SIG-M5 treated with dmso at 0.1 percent for 504 hours (cell line): ENCODE measurements at regions not wholly inside any gene's neighbourhood (a gene's known extent, or its start where the extent isn't known, plus 50 kb on each side); places are given as distances from the start of the nearest gene placed in this dataset.
"Not testable (repeated sequence)": the region's sequence is repeated elsewhere in the genome, so short reads cannot be mapped to it uniquely, and the experiment has no call there.

Experiments
- DNase-seq: peaks from one replicate; lab custom pipeline; 2025; ENCODE audit not compliant: unreplicated experiment; lab: John Stamatoyannopoulos, UW

DNA sequence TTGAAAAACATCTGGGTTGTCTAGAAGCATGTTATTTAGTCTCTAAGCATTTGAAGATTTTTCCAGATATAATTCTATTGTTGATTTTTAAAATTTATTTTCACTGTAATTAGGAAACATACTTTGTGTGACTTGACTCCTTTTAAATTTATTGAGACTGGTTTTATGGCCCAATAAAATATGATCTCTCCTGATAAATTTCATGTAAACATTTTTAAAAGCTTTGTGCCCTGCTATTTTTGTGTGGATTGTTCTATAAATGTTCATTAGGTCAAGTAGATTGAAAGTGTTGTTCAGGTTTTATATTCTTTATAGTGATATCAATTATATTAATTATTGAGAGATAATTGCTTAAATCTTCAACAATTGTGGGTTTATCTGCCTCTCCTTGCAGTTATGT is 105.4 kb downstream of the RFX6 start:
- DNase-seq: no peak

- no peak for DNase-seq
Measured at GRCh38 chr6:116983375-116983774, 106.3 kb downstream of the RFX6 start.

- DNase-seq: no peak
Measured at GRCh38 chr6:116986819-116987218, 109.8 kb downstream of the RFX6 start.

- DNase-seq: no peak
Measured at GRCh38 chr6:116990679-116991078, 113.6 kb downstream of the RFX6 start.

DNA sequence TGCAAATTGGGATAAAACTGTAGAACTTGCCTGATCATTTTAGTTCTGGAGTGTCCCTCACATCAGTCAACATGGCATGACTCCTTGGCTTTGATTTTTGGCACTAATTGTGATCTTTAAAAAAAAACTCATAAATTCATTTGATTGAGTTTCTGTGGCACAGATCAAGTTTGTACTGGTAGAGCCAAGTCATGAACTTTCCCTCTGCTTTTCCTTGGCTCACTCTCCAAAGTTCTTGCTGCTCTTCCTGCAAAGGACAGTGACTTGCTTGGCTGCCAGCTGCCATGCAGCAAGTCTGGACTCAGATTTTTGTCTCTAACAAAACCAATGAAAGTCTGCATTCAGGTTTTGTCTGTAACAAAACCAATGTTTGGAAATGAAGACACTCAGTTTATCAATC is 115.5 kb downstream of the RFX6 start:
- no peak for DNase-seq

DNA sequence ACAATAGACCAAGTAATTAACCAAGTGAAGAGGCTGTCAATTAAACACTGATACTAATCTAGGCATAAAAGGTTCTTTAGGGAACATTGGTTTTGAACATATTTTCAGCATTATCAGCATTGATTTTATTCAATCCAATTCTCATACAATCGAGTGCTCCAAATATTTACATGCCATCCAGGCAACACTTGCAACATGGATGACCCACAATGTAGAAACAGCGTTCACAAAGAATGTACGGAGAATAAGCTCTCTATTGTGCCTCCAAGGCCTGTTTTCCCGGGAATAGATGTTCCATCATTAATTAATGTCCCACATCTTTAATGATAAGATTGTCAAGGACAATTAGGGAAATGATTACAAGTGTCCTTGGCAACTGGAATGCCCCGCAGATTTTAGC is 117.4 kb downstream of the RFX6 start:
- no peak for DNase-seq

DNA sequence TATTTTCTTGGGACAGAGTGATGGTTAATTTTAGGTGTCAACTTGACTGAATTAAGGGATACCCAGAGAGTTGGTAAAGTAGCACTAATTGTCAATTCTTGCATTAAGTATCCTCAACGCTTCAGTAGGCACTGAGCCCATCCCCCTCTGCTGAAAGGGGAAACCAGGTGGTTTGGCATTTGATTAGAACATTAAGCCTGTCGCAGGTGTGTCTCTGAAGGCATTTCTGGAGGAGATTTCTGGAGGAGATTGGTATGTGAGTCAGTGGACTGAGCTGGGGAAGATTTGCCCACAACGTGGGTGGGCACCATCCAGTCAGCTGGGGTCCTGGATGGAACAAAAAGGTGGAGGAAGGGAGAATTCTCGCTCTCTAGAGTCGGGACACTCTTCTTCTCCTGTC is 119.8 kb downstream of the RFX6 start:
- no peak for DNase-seq

GRCh38 chr6:116997496-116997895 is 120.5 kb downstream of the RFX6 start:
- no peak for DNase-seq

DNA sequence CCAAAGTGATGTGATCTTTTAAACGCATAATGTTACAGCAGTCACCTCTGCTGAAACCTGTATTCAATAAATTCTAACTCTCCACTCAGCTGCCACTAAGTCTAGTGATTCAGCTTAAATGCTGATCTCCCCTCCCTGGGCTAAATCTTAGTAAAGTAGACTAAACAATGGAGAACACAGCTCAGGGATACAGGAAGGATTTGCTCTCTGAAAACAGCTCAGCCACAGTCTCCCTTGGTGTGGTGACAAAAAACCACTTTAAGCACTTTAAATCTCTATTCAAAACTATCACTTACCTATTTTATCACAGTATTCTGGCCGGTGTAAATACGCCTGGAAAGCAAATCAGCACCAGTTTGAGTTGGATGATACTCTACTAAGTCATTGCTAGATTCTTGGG is 130.6 kb downstream of the RFX6 start:
- no peak for DNase-seq

DNA sequence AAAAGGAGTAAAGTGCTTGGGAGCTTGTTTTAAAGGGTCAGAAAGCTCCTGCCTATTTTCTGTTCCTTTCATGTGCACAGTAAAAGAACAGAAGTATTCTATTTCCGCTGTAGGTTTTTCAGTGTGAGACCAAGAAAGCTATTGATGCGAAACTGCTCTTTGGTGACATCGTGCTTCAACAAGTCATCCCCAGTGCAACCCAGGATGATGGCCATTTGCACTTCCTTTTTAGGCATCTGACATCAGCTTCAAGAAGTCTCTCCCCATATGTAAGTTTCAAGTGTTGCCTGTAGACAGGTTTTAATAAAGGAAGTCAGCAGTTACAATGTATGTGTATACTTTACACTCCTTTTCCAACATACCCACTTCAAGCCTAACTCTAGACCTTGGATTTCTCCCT is 131.6 kb downstream of the RFX6 start:
- DNase-seq: no peak

DNA sequence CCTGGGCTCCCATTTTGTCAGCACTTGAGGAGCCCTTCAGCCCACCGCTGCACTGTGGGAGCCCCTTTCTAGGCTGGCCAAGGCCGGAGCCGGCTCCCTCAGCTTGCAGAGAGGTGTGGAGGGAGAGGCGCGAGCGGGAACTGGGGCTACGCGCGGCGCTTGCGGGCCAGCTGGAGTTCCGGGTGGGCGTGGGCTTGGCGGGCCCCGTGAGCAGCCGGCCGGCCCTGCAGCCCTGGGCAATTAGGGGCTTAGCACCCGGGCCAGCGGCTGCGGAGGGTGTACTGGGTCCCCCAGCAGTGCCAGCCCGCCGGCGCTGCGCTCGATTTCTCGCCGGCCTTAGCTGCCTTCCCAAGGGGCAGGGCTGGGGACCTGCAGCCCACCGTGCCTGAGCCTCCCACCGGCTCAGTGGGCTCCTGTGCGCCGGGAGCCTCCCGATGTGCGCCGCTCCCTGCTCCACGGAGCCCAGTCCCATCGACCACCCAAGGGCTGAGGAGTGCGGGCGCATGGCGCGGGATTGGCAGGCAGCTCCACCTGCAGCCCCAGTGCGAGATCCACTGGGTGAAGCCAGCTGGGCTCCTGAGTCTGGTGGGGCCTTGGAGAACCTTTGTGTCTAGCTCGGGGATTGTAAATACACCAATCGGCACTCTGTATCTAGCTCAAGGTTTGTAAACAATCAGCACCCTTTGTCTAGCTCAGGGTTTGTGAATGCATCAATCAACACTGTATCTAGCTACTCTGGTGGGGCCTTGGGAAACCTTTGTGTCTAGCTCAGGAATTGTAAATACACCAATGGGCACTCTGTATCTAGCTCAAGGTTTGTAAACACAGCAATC is 137.8 kb downstream of the RFX6 start:
- DNase-seq: not testable (repeated sequence)

- not testable (repeated sequence) for DNase-seq
Measured at GRCh38 chr6:117015474-117015804, 138.4 kb downstream of the RFX6 start.

GRCh38 chr6:117018771-117019170 is 141.7 kb downstream of the RFX6 start:
- no peak for DNase-seq

- no peak for DNase-seq
Measured at GRCh38 chr6:117022774-117023173, 145.7 kb downstream of the RFX6 start.

DNA sequence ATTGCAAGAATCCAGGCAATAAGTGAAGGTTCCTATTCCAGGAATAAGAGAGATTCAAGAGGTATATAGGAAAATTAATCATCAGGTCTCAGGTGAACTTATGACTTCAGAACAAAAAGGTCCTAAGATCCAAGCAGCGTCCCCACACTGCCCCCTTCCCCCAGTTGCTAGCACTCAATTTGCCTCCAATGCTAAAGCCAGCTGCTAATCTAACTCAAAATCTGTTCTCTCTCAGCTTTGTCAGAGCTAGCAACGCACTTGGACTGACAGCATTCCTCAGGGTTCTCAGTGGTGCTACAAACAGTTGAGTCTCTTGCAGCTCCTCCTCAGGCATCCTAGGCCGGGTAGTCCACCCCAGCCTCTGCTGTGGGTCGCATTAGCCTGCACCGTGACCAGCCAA is 148.3 kb downstream of the RFX6 start:
- DNase-seq: no peak

DNA sequence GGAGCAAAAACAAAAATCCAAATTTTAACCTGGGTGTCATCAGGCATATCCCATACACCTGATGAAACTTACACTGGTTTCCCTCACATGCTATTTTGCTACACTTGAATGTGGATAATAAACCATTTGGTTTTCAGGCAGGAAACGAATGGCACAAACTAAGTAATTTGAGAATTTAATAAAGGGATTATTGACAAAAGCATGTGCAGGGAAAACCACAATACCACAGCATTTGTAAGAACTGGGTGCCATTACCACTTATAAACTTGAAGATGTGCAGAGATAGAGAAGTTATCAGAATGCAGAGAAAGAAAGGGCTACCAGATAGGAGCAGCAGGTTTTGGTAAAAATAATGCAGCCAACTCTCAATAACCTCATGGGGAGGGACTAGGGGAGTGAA is 151.2 kb downstream of the RFX6 start:
- DNase-seq: no peak

DNA sequence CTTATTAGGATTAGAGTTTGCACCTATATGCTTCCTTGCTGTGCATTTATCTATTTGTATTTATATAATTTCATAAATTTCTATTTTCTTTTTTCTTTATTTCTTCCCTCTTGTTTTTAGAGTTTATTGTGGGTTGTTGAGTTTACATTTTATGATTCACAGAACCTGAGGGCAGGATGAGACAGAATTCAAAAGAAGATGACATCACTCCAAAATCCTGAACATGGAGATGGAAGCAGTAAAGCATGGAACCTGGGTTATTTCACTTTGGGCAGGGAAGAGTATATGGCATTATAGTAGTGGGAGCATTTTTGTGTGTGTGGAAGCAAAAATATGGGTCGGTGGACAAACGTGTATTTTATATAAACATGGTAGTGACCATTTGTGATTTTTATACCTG is 157.5 kb downstream of the RFX6 start:
- no peak for DNase-seq

DNA sequence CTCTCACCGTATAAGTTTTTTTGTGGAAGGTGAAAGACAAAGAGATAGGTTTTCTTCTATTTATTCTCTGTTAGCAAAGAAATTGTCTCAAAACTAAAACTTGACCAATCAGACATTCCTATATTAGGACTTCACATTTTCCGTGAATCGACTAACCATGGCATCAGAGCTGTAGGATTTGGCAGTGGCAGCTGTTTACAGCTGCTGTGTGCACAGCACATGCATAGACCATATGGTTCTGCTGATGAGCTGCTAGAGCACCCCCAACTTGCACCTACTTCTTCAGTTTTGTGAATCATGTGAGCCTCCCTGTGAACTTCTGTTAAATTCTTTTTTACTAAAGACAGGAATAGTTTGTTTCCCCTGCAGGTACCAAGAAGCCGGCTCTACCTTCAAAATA is 157.9 kb downstream of the RFX6 start:
- DNase-seq: no peak

DNA sequence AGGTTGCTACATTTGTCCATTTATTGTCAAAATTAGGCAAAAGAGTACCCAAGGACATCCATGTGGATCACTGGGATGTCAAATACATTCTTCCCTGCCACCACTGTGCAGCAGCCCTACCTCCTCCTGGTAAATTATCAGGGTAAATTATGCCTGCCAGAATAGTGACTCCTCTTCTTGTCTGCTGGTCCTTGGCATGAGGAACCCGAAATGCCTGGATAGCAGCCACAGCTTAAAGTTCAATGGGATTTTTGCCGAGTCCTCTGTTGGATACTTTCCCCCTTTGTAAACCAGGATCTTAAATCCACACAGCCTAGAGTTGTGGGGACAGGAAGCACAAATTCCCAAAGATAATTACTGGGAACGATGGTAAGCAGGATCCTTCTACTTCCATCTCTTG is 173.3 kb downstream of the RFX6 start:
- DNase-seq: no peak

DNA sequence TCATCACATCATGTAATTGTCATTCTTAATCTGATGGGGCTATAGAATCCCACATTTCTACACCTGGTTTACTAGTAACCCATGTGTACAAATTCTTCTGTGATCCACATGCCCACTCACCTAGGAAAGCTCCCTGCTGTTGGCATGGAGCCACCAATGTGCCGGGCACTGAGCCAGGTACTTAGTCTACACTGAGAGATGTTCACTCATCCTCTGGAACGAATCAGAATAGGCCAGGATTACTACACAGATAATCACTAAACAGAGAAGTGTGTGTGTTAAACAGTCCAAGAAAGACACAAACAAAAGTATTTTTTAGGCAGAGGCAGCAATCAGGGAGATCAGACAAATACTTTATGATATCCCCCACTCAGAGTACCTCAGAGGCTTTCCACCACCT is 193.2 kb upstream of the VGLL2 start:
- DNase-seq: no peak

DNA sequence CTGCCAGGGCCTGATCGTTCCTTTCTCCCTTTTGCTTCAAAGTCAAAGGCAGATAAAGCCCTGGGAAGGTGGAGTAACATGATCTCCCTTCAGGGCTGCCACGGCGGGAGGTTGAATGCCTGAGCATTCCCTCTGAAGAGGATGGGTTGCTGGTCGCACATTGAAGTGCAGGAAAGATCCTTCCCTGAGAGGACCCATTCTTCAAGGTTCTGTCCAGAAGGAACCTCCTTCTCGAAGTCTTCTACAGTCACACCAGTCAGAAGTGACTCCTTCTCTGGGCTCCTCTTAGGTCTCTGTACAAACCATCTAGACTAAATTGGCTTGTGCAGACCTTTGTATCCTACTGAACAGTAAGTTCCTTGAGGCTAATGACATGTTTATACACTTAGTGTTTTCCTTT is 192.6 kb upstream of the VGLL2 start:
- DNase-seq: no peak

DNA sequence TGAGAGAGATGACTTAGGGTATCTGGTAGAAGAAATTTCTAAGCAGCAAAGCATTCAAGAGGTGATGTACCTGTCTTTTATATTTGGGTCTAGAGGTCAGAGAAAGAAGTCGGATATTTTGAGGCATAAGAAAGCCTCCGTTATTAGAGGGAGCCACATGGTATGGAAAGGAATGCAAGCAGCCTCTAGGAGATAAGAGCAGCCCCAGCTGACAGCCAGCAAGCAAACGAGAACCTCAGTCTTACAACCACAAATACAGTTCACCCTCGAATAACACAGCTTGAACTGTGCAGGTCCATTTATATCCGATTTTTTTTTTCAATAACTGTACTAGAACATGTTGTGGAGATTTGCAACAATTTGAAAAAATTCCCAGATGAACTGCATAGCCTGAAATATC is 190.7 kb upstream of the VGLL2 start:
- DNase-seq: no peak

DNA sequence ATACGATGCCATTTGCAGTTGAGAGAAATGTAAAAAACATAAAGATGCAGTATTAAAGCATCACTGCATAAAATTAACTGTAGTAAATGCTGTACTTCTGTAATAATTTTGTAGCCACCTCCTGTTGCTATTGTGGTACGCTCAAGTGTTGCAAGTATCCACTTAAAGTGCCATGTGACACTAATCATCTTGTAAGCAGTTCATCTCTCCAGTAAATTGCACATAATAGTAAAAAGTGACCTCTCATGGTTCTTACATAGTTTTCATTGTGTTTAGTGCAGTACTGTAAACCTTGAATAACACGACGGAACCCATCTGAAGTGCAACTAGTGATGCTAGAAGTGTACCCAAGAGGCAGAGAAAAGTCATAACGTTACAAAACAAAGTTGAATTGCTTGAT is 190.1 kb upstream of the VGLL2 start:
- no peak for DNase-seq
